Activated naive CD4-positive, alpha-beta T cell treated with anti-CD3 and anti-CD28 coated beads, Interleukin-2, amount 10 ng/mL, durations not matched to agents 7 days and 5 days (primary cell): ENCODE measurements at regions not wholly inside any gene's neighbourhood (a gene's known extent, or its start where the extent isn't known, plus 50 kb on each side); places are given as distances from the start of the nearest gene placed in this dataset.

Experiments used
- CTCF ChIA-PET: fragments of 350-600 bp; sonication (Branson Sonifier 250); formaldehyde crosslinking; loops from one replicate; lab custom pipeline; 2021; ENCODE audit warnings: antibody characterized with exemption; lab: Charles Lee
- DNase-seq: peaks from one replicate; pipeline ENCODE4 v3.0.0-alpha.2; 2020
- H3K27ac Mint-ChIP-seq: one replicate; pipeline ENCODE4 v1.8.0; 2021; ENCODE audit warnings: mild to moderate bottlenecking, moderate library complexity, mixed read lengths
- H3K27me3 Mint-ChIP-seq: one replicate; pipeline ENCODE4 v1.8.0; 2021; ENCODE audit warnings: mild to moderate bottlenecking, mixed read lengths
- H3K36me3 Mint-ChIP-seq: one replicate; pipeline ENCODE4 v1.8.0; 2021; ENCODE audit warnings: mixed read lengths
- H3K4me1 Mint-ChIP-seq: one replicate; pipeline ENCODE4 v1.8.0; 2021; ENCODE audit warnings: mixed read lengths
- H3K4me3 Mint-ChIP-seq: one replicate; pipeline ENCODE4 v1.8.0; 2021; ENCODE audit warnings: mild to moderate bottlenecking, moderate library complexity, mixed read lengths
- H3K9me3 Mint-ChIP-seq: one replicate; pipeline ENCODE4 v1.8.0; 2021; ENCODE audit warnings: mixed read lengths

GRCh38 chr13:112014857-112015256, 52.1 kb upstream of the SOX1 start:
- H3K36me3 Mint-ChIP-seq: no peaks in the 10 kb centered on the region
- CTCF ChIA-PET: no interaction called here

More at GRCh38 chr13:112014857-112015256, 52.1 kb upstream of the SOX1 start:
- Mint-ChIP-seq H3K27ac (no peak overlapping the region), H3K4me1 (no peaks in the 10 kb centered on the region), H3K9me3 (peaks cover 8% of the 10 kb centered on the region), H3K4me3 (no peak overlapping the region), H3K27me3 (no peaks in the 10 kb centered on the region)
- no peak for DNase-seq
